ENCODE measurements at regions not wholly inside any gene's neighbourhood (a gene's known extent, or its start where the extent isn't known, plus 50 kb on each side); places are given as distances from the start of the nearest gene placed in this dataset.
"Not testable (repeated sequence)": the region's sequence is repeated elsewhere in the genome, so short reads cannot be mapped to it uniquely, and the experiment has no call there.

GRCh38 chr3:102356506-102356905 lies 78.3 kb upstream of the ZPLD1 start:
- Histone ChIP-seq H3K36me3 (ENCODE audit: control insufficient read depth, insufficient read depth, low read length) (no peaks in the 10 kb centered on the region), H2AFZ (ENCODE audit: low read length) (no peak overlapping the region), H3K4me2 (ENCODE audit: extremely low read depth, insufficient read depth, low read length) (no peak overlapping the region), H3K4me1 (ENCODE audit: control insufficient read depth, extremely low read depth, insufficient read depth, low read length) (no peaks in the 10 kb centered on the region), H3K79me2 (ENCODE audit: control insufficient read depth, insufficient read depth, low read length) (no peaks in the 10 kb centered on the region), H3K9me3 (ENCODE audit: control insufficient read depth, insufficient read depth, low read depth, low read length) (no peaks in the 10 kb centered on the region), H4K20me1 (ENCODE audit: control insufficient read depth, extremely low read depth, insufficient read depth, low read length) (no peaks in the 10 kb centered on the region), H3K9ac (ENCODE audit: insufficient read depth, low read length) (no peak overlapping the region), H3K4me3 (replicated peaks in 1 of 4; ENCODE audit: control extremely low read depth in 1 of 4, insufficient read depth in 1 of 4, low read depth in 3 of 4, low read length in 4 of 4) (no peak overlapping the region), H3K27ac (ENCODE audit: insufficient read depth, low read length) (no peak overlapping the region), H3K27me3 (ENCODE audit: control insufficient read depth, insufficient read depth, low read length) (no peaks in the 10 kb centered on the region)
- TF ChIP-seq EZH2 (IDR thresholded peaks at IDR 0.05; ENCODE audit: low read length, missing control alignments) (no peak), CTCF (conservative IDR thresholded peaks at IDR 0.05 in 1 of 2, IDR thresholded peaks at IDR 0.05 in 1 of 2; ENCODE audit: low read depth in 1 of 2, low read length in 2 of 2) (no peak)
- no peak for DNase-seq (ENCODE audit: low read depth in 2 of 2)

GRCh38 chr3:102357313-102357712 lies 77.5 kb upstream of the ZPLD1 start:
- not testable (repeated sequence) for H3K27me3 ChIP-seq (ENCODE audit: control insufficient read depth, insufficient read depth, low read length); H3K27ac ChIP-seq (ENCODE audit: insufficient read depth, low read length); H3K9me3 ChIP-seq (ENCODE audit: control insufficient read depth, insufficient read depth, low read depth, low read length); DNase-seq (ENCODE audit: low read depth in 2 of 2); H3K4me2 ChIP-seq (ENCODE audit: extremely low read depth, insufficient read depth, low read length); H3K9ac ChIP-seq (ENCODE audit: insufficient read depth, low read length); H3K36me3 ChIP-seq (ENCODE audit: control insufficient read depth, insufficient read depth, low read length); H3K4me1 ChIP-seq (ENCODE audit: control insufficient read depth, extremely low read depth, insufficient read depth, low read length); H3K79me2 ChIP-seq (ENCODE audit: control insufficient read depth, insufficient read depth, low read length); H2AFZ ChIP-seq (ENCODE audit: low read length); H3K4me3 ChIP-seq (replicated peaks in 1 of 4; ENCODE audit: control extremely low read depth in 1 of 4, insufficient read depth in 1 of 4, low read depth in 3 of 4, low read length in 4 of 4); H4K20me1 ChIP-seq (ENCODE audit: control insufficient read depth, extremely low read depth, insufficient read depth, low read length)

GRCh38 chr3:102360183-102360860 lies 74.5 kb upstream of the ZPLD1 start:
- Histone ChIP-seq H3K4me1 (ENCODE audit: control insufficient read depth, extremely low read depth, insufficient read depth, low read length) (no peaks in the 10 kb centered on the region), H4K20me1 (ENCODE audit: control insufficient read depth, extremely low read depth, insufficient read depth, low read length) (no peaks in the 10 kb centered on the region), H3K4me2 (ENCODE audit: extremely low read depth, insufficient read depth, low read length) (no peak overlapping the region), H2AFZ (ENCODE audit: low read length) (no peak overlapping the region), H3K9ac (ENCODE audit: insufficient read depth, low read length) (no peak overlapping the region), H3K9me3 (ENCODE audit: control insufficient read depth, insufficient read depth, low read depth, low read length) (no peaks in the 10 kb centered on the region), H3K27ac (ENCODE audit: insufficient read depth, low read length) (no peak overlapping the region), H3K4me3 (replicated peaks in 1 of 4; ENCODE audit: control extremely low read depth in 1 of 4, insufficient read depth in 1 of 4, low read depth in 3 of 4, low read length in 4 of 4) (no peak overlapping the region), H3K79me2 (ENCODE audit: control insufficient read depth, insufficient read depth, low read length) (no peaks in the 10 kb centered on the region), H3K27me3 (ENCODE audit: control insufficient read depth, insufficient read depth, low read length) (no peaks in the 10 kb centered on the region), H3K36me3 (ENCODE audit: control insufficient read depth, insufficient read depth, low read length) (no peaks in the 10 kb centered on the region)
- TF ChIP-seq CTCF (conservative IDR thresholded peaks at IDR 0.05 in 1 of 2, IDR thresholded peaks at IDR 0.05 in 1 of 2; ENCODE audit: low read depth in 1 of 2, low read length in 2 of 2): no peak
- no peak for TF ChIP-seq EZH2 (IDR thresholded peaks at IDR 0.05; ENCODE audit: low read length, missing control alignments)
- DNase-seq (ENCODE audit: low read depth in 2 of 2): no peak

Measured in fibroblast of lung (primary cell).